Middle frontal gyrus (tissue), 1 donor: ENCODE measurements at regions not wholly inside any gene's neighbourhood (a gene's known extent, or its start where the extent isn't known, plus 50 kb on each side); places are given as distances from the start of the nearest gene placed in this dataset.

Experiments used
- DNase-seq: peaks from one replicate; pipeline ENCODE4 v3.0.0-alpha.2; 2015; ENCODE audit warnings: low spot score; ENCODE audit errors: extremely low spot score

GRCh38 chr3:18082551-18083272 is 340.3 kb upstream of the TBC1D5 start:
- DNase-seq, result no peak

GRCh38 chr3:18080198-18080689 is 337.8 kb upstream of the TBC1D5 start:
- no peak for DNase-seq

- DNase-seq, result no peak
These were observed 337.3 kb upstream of the TBC1D5 start for GRCh38 chr3:18079739-18080138.

DNA sequence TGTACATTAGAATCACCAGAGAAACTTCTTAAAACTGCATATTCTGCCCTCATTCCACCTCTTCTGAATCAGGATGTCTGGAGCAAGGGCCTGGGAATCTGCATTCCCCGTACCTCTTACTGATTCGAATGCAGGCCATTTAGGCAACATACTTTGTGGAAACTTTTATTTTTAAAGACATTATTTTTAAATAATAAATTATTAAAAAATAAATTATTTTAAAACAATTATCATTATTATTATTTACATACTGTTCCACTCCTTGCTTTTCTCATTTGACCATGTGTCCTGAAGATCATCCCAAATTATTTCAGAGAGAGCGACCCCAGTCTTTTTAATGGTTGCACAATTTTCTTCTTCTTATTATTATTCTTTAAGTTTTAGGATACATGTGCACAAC is 336.6 kb upstream of the TBC1D5 start:
- no peak for DNase-seq

GRCh38 chr3:18077128-18077840 is 334.9 kb upstream of the TBC1D5 start:
- no peak for DNase-seq

DNA sequence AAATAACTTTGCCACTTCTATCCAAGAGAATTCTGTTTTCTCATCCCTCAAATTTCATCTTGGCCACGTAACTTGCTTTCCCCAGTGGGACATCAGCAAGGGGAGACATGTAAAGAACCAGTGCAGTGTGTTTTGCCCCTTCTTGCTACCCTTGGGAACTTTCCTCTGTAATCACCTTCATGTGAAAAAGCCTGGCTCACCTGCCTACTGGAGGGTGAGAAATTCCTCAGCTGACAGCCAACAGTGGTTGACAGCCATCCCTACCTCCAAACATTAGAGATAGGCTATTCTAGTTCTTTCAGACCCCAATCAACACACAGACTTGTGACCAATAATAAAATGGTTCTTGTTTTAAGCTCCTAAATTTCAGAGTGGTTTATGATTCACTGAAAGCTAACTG is 333.9 kb upstream of the TBC1D5 start:
- no peak for DNase-seq

DNA sequence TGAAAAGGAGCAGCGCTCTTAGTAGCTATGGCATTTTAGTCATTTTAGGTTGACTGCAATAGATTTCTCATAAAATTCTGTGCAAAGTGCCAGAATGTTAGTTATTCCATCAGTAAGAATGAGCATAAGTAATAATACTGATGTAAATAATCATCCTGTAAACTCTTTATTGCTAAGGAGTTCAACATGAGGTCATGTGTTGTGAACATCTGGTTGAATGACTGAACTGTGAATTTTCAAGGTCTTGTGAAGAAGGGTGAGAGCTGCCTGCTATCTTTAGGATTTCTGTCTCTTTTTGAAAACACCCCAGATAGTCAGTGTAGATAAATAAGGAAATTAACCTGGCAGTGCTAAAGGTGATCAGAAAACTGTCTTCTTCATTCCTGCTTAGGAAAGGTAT is 333.4 kb upstream of the TBC1D5 start:
- DNase-seq, result no peak

DNA sequence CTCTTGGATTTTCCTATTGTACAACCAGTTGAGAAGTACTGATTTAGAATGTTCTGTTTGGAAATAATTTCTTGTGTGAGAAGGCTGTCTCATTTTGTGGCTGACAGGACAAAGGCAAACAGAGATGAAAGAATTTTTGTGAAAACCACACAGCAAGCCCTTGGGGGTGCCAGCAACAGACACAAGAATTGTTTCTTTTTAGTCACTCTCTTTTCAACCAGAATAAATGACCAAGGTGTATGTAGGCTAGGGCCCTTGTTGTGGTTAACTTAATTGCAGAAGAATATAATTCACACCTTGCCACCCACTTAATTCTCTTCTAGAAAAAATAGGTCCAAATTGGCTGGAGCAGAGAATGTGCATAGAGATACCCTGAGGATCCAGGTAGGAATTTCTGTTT is 329.4 kb upstream of the TBC1D5 start:
- no peak for DNase-seq

DNA sequence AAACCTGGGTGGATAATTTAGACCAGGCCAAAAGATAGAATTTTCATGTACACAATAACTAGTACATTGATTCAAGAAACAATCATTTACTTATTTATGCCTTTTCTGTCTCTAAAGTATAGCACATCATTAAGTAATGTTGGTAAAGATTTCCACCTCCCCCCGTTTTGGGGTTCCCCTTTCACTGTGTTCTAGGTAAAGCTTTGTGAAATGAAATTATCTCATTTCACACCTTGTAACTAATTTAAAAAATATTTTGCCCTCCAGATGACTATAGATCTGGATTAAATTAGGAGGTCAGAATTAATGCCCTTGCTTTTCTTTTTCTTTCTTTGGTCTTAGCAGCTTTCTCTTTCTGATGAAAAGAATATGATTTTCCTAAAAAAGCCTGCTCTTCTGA is 328.5 kb upstream of the TBC1D5 start:
- no peak for DNase-seq

GRCh38 chr3:18070231-18070630 is 327.8 kb upstream of the TBC1D5 start:
- DNase-seq, result no peak

GRCh38 chr3:18069568-18069967 is 327.1 kb upstream of the TBC1D5 start:
- no peak for DNase-seq

GRCh38 chr3:18066899-18067582 is 324.6 kb upstream of the TBC1D5 start:
- DNase-seq, result no peak

GRCh38 chr3:18064586-18064985 is 322.2 kb upstream of the TBC1D5 start:
- no peak for DNase-seq

DNA sequence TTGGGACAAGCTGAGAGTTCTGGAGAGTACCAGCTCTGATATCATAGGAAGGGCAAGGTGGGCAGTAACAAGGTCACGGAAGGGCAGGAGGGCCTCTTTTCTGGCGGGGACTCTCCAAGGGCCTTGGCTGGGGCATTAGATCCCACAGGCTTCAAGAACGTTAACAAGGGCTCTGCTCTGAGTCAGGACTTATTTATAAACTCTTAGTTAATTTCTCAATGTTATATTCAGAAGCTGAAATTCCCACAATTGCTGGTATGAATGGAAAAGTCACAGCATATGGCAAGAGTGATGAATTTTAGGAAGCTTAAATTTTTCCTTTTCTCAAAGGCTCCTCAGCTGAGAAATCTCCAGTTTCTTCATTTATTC is 320.2 kb upstream of the TBC1D5 start:
- DNase-seq, result no peak

- no peak for DNase-seq
These were observed 319.6 kb upstream of the TBC1D5 start for GRCh38 chr3:18061737-18062656.

GRCh38 chr3:18058666-18059065 is 316.2 kb upstream of the TBC1D5 start:
- no peak for DNase-seq

- DNase-seq, result no peak
These were observed 315.1 kb upstream of the TBC1D5 start for GRCh38 chr3:18057471-18058091.

- DNase-seq, result no peak
These were observed 312.2 kb upstream of the TBC1D5 start for GRCh38 chr3:18054625-18055024.

DNA sequence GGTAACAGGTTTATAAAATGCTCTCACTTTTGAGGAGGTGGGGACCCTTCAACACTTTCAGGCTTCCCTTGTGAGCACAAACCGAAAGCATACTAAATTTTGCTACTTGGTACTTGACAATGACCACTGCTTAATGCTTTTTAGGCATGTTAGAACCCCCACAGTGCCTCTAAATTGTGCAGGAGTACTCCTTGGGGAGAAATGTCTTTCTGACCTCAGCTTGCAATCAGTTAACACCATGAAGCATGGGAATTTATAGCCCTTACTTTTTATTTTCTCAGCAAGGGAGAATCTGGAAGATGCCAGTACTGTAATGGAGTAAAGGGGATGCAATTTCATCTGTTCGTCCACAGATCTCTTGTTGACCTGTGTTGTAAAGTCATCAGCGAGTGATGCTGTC is 308.9 kb upstream of the TBC1D5 start:
- no peak for DNase-seq

DNA sequence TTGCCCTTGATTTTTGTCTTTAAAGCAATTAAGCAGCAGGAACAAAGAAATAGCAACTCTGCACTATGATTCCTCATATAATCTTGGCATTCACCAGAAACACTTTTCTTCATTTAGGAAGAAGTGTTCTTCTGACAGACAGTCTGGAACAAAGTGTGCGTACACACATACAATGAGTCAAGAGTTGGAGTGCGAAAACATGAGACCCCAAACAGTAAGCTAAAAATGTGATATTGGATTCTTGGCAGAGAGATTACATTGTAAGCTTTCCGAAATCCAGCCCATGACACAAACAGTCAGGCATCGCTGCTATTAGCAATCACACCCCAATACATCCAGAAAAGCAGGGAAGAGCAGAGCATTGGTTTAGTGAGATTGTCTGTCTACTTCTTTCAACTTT is 306.7 kb upstream of the TBC1D5 start:
- DNase-seq, result no peak

DNA sequence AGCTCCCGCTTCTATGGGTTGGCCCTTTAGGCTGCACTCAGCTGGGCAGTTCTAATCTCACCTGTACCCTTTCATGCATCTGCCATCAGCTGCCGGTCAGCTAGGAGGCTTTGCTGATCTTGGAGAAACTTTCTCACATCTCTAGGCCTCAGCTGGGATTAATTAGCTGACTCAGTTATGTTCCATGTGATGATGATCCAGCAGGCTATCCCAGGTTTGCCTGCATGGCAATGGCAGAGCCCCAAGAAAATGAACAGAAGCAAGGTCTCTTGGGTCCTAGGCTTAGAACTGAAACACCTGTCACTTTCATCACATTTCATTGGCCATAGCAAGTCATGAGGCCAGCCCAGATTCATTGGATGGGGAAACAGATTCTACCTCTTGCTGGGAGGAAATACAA is 304.6 kb upstream of the TBC1D5 start:
- no peak for DNase-seq
